DMS 273 (cell line): ENCODE measurements at regions not wholly inside any gene's neighbourhood (a gene's known extent, or its start where the extent isn't known, plus 50 kb on each side); places are given as distances from the start of the nearest gene placed in this dataset.
A peak's percentile ranks its signal among the peaks of the same experiment; 100 is the strongest.

Source experiments
- DNase-seq: peaks from one replicate; lab custom pipeline; 2025; ENCODE audit not compliant: unreplicated experiment; lab: John Stamatoyannopoulos, UW

- DNase-seq, result no peak
Observed at GRCh38 chr15:89421219-89421618, 75.2 kb downstream of the RHCG start.

- peak; percentile 20 for DNase-seq
Observed at GRCh38 chr15:89419370-89419984, 76.9 kb downstream of the RHCG start.

DNA sequence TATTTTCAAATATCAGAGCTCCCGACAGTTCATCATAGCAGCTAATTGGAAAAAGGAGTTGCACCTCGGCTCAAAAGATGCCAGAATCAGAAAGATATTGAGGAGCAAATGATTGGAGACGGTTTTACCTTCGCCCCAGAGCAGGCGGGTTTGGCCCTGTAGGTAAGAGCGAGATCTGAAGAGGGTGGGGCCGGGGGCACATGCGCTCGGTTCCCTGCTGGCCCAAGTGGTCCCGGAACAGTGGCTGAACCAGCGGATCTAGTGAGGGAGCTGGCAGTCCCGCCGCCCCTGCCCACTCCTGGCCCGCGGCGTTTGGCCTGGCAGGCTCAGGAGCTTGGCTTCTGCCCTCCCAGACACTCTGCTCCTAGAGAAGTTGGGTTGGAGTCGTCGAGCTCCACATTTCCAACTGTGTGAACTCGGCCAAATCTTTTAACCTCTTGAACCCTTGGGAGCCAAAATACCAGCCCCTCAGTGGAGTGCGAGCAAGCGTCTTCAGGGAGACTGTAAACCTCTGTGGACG, 79.1 kb downstream of the RHCG start:
- DNase-seq, result no peak

DNA sequence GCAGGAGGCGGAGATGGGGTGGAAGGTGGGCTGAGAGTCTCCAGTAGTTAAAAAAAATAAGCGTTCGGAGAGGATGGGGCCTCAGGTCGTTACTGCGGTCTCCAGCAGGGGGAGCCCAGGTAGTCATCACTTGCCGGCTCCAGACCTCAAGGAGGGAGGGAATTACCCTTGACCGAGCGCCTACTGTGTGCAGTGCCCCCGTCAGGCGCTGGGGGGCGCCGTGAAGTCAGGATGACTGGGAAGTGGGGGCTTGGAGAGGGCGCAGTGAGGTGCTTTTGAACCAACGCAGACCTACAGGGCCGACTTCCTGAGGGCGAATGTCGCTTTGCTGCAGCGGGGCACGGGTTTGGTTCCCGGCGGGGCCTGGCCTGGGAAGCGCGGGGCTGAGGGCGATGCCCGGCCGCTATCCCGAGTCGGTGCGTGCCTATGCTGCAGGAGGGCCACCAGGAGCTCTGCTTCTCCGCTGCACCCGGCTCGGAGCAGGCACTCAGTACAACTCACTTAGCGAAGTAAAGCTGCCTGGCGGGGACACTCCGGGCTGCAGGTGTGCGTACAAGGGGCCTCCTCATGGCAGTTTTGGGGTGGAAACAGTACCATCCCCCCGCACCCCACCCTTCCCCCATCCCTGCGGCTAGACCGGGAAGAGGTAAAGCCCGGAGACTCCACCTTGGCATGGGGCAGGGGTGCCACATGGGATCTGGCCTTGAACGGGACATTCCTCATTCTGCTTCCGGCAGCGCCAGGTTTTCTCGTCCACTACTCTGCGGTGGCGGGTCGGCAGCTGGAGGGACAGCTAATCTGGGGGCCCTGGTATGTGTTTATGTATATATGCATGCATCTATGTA, 79.8 kb downstream of the RHCG start:
- peak; percentile 88 for DNase-seq

- no peak for DNase-seq
Observed at GRCh38 chr15:89414571-89414970, 79.9 kb upstream of the POLG start.

GRCh38 chr15:89413877-89414276, 79.3 kb upstream of the POLG start:
- DNase-seq, result no peak

- DNase-seq, result no peak
Observed at GRCh38 chr15:89412905-89413411, 78.3 kb upstream of the POLG start.

DNA sequence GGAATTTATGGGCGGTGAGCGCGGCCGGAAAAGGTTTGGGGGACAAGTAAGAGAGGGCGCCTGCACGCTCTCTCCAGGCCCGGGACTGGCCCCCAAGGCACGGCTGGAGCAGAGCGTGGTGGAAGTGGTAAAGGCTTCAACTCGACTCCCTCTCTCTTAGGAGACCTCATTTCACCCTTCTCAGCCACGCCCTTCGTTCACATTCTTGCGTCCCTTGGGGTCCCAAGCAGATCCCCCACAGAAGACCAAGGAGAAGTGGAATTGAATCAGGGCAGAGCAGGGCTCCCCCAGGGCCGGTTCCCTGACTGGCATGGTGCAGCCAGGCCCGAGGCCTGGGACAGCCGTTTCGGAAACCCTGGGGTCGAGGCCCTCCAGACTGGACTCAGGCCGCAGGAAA, 75.4 kb upstream of the POLG start:
- no peak for DNase-seq

DNA sequence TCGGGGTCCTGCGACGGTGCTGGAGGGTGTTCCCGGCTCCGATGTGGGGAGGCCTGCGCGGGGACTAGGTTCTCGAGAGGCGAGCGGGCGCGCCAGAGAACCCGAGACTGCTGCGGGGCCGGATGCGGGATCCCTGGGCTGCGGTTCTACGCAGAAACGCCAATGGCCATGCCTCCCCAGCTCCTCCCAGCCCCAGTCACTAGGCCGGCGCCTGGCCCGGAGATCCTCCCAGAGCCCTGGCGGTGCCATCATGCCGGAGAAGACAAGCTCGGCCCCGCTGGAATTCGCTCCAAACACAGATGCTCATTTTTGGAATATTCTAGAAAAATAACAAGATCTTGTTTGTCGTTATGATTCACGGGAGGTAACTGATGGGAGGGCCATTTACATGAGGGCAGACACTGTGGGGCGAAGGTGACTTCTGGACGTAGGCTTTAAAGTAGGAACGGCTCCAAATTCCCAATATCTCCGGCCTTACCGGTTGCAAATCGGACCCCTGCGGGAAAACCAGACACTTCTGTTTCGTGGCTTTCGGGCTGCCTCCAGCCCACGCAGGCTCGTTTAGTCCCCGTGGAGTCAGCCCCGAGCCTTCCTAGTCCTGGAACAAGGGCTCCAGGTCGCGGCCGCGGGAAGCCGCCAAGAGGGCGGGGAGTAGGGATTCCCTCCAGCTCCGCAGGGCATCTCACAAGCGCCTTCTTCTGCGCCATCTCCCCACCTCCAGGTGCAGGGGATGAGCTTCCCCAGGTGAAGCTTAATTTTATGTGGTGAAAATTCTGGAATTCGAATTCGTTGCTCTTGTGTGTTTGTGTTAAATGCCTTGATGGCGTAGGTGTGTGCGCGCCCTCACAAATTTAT, 74.8 kb upstream of the POLG start:
- no peak for DNase-seq

- DNase-seq, result no peak
Observed at GRCh38 chr15:89408372-89409183, 74.0 kb upstream of the POLG start.

GRCh38 chr15:89406940-89407607, 72.5 kb upstream of the POLG start:
- DNase-seq, result no peak

GRCh38 chr15:89406218-89406939, 71.8 kb upstream of the POLG start:
- no peak for DNase-seq

DNA sequence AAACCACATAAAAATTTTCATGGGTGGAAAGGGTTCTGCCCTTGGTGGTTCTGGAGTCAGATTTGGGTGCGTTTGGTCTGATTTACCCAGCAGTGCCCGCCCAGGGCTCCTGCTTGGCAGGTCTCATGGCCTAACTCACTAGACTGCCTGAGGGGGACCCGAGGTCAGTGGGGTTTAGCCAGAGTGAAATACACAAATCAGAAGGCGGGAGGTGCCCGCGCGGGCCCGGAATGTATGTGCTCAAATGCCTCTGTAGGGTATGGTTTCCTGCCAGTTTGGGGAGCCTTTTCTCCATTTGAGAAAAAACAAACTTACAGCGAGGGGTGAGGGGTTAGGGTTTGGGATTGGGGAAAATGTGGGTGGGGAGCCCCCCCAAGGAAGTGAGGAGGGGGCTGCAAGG, 70.9 kb upstream of the POLG start:
- DNase-seq, result no peak

DNA sequence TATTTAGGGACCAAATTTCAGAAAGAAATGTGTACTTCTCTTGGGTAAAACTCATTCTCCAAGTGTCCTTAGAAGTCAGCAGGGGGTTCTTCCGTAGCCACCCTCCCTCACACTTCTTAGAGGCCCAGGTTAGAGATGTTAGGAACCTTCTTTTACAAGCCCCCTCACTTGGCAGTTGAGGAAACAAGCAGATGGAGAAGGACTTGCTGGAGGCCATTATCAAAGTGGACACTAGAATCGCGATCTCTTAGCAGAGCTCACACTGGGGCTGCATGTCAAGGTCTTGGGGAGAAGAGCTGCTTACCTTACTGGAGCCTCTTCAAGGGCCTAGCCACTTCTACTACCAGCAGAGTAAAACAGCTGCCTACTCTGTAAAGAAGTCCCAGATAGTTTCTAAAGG, 69.4 kb upstream of the POLG start:
- DNase-seq, result no peak

DNA sequence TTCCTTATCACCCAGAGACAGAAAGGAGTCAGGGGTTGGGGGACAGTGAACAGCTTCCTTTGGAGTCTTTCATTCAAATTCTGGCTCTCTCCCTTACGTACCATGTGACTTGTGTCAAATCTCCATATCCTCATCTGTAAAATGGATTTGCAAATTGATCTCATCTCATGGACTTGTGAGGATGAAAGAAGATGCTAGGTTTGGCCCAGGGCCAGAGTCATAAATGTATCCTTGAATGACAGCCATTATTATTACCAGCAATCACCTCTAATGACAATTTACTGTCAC, 67.8 kb upstream of the POLG start:
- no peak for DNase-seq

- no peak for DNase-seq
Observed at GRCh38 chr15:89401631-89402517, 67.2 kb upstream of the POLG start.

- DNase-seq, result no peak
Observed at GRCh38 chr15:89400782-89401545, 66.3 kb upstream of the POLG start.
